ENCODE measurements at regions not wholly inside any gene's neighbourhood (a gene's known extent, or its start where the extent isn't known, plus 50 kb on each side); places are given as distances from the start of the nearest gene placed in this dataset.

GRCh38 chr2:236805800-236806531 is 236.3 kb downstream of the ACKR3 start:
- H3K27me3 ChIP-seq (ENCODE audit: insufficient read depth) = no peaks in the 10 kb centered on the region; the same call in 1 of the 2 replicates
- CTCF ChIA-PET = no interaction called here
- no peak overlapping the region for H3K4me2 ChIP-seq
- 26% methylated on average over 6 of the region's 6 CpGs for WGBS (ENCODE audit: low lambda C conversion rate)
- H3K9me3 ChIP-seq = peaks cover 5% of the 10 kb centered on the region; the same call in 1 of the 2 replicates
- H3K27ac ChIP-seq (ENCODE audit: low read depth in 2 of 2, low read length in 1 of 2) = no peak overlapping the region
- H3K4me1 ChIP-seq (ENCODE audit: control insufficient read depth in 1 of 2, insufficient read depth in 2 of 2, low read depth in 1 of 2, low read length in 1 of 2) = no peaks in the 10 kb centered on the region
- H3F3A ChIP-seq (replicated peaks; ENCODE audit: insufficient read depth) = no peaks in the 10 kb centered on the region
- H3K9me2 ChIP-seq = no peaks in the 10 kb centered on the region
- no peak overlapping the region for H3K4me3 ChIP-seq (ENCODE audit: low read depth in 2 of 2, low read length in 1 of 2)
- H2AFZ ChIP-seq (ENCODE audit: low read depth) = no peak overlapping the region
- no peaks in the 10 kb centered on the region for H3K36me3 ChIP-seq (replicated peaks in 1 of 2; ENCODE audit: control insufficient read depth in 1 of 2, insufficient read depth in 2 of 2, low read length in 1 of 2)
- no peak overlapping the region for H3K9ac ChIP-seq
- TF ChIP-seq JUND (IDR thresholded peaks at IDR 0.05) (no peak), IRF3 (IDR thresholded peaks at IDR 0.05; ENCODE audit: low read depth, low read length) (no peak), RCOR1 (IDR thresholded peaks at IDR 0.05; ENCODE audit: low read length) (no peak), PBX3 (IDR thresholded peaks at IDR 0.05) (no peak), POLR2AphosphoS5 (IDR thresholded peaks at IDR 0.05; ENCODE audit: low read depth, low read length) (no peak), MEF2A (IDR thresholded peaks at IDR 0.05; ENCODE audit: borderline replicate concordance, low read depth) (no peak), TCF12 (IDR thresholded peaks at IDR 0.05) (no peak), ZBTB33 (IDR thresholded peaks at IDR 0.05; ENCODE audit: borderline replicate concordance, low read depth) (no peak), NFIC (IDR thresholded peaks at IDR 0.05; ENCODE audit: borderline replicate concordance) (no peak), MXI1 (IDR thresholded peaks at IDR 0.05; ENCODE audit: low read depth, low read length) (no peak), MAX (IDR thresholded peaks at IDR 0.05; ENCODE audit: low read depth) (no peak), FOXJ3 (CRISPR knock-in tag; IDR thresholded peaks at IDR 0.05) (no peak), REST (IDR thresholded peaks at IDR 0.05; ENCODE audit: low read depth, low read length) (no peak), RFX5 (IDR thresholded peaks at IDR 0.05; ENCODE audit: low read length) (no peak), YY1 (IDR thresholded peaks at IDR 0.05; ENCODE audit: low read depth) (no peak), NRF1 (IDR thresholded peaks at IDR 0.05; ENCODE audit: low read depth, low read length) (no peak)
- no peak for DNase-seq
- H3K79me2 ChIP-seq (ENCODE audit: insufficient read depth) = no peaks in the 10 kb centered on the region
- POLR2A ChIA-PET = no interaction called here
- no peaks in the 10 kb centered on the region for H4K20me1 ChIP-seq (ENCODE audit: insufficient read depth)
